ENCODE measurements at regions not wholly inside any gene's neighbourhood (a gene's known extent, or its start where the extent isn't known, plus 50 kb on each side); places are given as distances from the start of the nearest gene placed in this dataset.

DNA sequence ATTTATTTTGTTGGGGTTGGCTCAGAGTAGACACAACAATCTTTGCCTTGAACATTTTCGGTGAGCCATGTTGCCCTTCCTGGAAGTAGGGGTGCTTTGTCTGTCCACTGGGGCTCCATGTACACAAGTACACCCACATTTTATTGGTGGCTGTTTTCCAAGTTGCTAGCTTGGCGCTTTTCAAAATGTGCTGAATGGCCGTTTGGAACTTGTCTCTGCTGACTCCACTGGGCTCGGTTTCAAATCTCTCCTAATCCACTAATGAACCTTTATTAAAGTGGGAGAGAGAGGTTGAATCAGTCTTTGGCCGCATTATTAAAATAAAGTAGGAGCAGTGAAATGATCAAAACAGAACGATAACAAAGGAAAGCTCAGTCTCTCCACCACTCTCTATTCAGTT, 64.6 kb upstream of the TAF11L2 start:
- DNase-seq, result no peak

DNA sequence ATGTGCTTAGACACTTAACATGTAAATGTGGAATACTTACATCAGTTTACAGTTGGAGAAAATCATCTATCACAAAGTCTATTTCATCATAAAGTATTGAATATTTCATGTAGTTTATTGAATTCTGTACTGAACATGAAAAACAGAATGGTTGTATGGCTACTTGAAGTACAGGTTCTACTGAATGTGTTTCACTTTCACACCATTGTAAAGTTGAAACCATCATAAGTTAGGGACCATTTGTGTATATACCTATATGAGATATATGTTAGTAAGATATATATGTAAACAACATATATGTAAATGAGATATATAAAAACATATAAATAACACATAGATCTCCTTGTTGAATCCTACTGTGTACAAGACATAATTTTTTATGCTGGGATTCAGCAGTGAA, 63.0 kb upstream of the TAF11L2 start:
- no peak for DNase-seq

DNA sequence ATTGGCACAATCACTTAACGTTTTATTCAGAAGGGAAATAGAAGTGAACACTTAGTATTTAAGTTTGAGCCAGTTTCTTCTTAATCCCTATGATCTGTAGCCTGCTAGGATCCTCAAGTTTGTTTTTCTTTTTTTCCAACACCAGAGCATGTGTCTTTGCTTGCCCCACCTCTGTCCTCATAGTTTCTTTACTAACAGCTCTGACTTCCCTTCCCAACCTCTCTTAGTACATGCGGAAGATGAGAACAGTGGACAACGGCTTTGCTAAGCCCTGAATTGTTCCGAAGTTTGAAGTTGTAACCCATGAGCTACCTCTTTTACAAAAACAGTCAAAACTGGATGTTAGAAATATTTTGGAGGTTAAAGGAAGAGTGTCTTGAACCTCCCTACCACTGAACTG, 61.7 kb upstream of the TAF11L2 start:
- DNase-seq, result peak; percentile 35 to 47 (median 35)

DNA sequence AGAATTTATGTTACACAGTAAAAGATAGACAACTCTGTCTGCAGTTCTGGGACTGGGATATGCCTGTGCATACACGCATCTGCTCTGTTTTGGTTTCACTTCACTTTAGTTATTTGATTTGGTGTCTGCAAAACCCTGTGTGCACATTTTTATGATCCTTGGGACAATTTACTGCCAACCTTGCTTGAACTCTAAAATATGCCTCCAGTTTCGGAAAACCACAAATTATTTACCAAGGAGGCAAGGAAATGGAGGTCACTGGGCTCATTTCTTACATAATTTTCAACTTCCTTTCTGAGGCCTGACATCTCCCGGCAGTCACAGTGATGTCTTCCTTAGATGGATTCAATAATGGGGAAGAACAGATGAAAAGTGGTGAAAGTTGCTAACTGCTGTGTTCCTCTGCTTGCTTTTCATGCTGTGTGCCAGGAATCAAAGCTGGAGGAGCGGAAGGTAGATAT, 61.2 kb upstream of the TAF11L2 start:
- DNase-seq, result peak; percentile 31 to 61 (median 57)

DNA sequence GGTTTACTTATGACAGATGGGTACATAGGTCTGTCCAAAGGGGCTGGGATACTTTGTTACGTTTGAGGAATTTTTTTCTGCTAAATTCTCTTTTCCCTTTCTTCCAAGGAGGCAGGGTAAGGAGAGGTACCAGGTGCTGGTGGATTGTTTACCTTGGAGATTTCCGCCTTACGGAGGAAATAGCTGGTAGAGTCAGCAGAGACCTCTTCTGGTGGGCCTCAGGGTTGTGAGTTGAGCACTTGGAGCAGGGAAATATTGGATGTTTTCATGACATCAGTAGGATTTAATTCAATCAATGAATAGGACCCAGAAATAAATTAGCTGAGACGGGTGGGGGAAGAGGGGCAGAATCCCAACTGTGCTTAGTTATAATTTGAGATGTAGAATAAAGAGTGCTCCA, 60.0 kb upstream of the TAF11L2 start:
- DNase-seq, result no peak

DNA sequence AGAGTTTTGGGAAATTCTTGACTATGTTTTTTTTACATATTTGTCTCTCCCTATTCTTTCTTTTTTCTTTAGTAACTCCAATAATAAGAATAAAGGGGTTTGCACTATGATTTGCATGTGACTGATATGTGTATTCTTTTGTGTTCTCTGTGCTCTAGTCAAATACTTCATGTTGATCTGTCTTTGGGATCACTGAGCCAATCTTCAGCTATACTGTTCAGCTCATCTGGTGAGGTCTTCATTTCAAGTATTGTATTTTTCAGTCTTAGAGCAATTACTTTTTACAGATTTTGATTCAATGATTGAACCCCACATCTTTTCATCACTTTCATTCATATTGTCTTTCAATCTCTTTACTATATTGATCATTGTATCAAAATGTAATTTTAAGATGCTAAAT, 58.1 kb upstream of the TAF11L2 start:
- DNase-seq, result no peak

DNA sequence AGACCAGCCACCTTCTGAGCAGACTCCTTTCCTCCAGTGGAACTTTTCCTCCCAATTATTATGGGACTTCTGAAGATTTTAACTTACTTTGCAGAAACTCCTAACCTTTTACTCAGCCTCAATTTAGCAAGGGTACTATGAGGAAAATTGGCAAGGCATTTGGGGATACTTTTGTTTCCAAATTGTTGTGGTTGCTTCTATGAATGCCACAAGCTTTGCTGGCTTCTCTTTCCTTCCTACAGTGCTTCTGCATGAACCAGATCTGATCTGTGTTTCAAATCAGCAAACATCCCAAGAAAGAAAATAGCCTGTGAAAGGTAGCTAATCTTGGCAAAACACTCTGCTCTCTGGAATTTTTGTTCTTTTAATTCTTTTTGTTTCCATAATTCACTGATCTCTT, 57.3 kb upstream of the TAF11L2 start:
- no peak for DNase-seq

DNA sequence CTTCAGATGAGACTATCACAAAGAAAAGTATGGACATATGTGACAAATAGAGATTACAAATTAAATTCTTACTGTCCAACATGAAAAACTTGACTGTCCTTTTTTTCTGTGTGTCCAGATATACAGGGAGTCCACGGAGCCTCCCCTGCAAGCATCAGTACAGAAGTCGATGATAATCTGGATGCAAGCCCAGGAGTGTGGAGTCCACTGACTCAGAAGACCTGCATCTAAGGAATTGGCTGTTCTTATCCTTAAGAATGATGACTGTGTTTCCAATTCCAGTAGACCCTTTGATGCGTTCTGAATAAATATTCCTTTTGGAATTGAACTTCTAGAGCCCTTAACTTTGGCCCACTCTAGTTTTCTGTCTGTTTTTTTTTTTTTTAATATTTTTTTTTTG, 56.7 kb upstream of the TAF11L2 start:
- no peak for DNase-seq

DNA sequence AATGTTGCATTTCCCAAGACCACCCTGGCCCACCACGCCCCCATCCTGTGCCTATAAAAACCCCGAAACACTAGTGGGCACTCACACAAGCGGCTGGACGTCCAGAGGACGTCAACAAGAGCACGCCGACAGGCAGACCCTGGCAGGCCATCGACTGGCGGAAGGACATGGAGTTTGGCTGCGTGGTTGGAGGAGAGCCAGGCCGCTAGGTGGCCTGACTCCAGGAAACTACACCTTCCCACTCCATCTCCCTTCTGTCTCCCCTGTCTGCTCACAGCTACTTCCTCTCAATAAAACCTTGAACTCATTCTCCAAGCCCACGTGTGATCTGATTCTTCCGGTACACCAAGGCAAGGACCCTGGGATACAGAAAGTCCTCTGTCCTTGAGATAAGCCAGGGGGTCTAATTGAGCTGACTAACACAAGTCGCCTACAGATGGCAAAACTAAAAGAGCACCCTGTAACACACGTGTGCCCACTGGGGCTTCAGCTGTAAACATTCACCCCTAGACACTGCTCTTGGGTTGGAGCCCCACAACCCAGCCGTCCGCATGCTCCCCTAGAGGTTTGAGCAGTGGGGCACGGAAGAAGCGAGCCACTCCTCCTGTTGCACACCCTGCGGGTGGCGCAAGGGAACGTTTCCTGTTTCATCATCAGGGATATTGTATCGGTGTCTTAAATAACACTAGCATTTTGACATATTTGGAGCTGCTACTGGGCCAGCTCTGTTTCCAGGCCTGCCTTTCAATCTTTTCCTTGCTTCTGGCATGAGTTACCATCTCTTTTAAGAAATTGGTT, 54.5 kb upstream of the TAF11L2 start:
- DNase-seq, result peak; percentile 31 to 36 (median 34)

DNA sequence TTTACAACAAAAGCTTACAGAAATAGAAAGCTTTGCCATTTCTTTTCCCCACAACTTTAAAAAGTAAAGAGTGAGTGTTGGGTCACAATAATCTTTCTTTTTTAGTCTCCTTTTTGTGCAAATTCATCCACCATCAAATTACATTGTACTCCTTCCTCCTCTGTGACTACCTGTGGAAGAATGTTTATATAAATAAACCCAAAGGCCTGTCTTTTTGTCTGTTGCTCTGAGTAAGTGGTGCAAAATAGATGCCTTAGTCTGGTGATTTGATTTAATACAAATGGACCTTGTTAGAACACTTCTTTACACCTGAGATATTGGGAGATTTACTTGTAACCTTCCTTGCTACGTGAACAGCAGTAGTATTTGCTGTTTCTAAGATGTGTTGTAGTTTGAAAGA, 53.5 kb upstream of the TAF11L2 start:
- DNase-seq, result no peak

DNA sequence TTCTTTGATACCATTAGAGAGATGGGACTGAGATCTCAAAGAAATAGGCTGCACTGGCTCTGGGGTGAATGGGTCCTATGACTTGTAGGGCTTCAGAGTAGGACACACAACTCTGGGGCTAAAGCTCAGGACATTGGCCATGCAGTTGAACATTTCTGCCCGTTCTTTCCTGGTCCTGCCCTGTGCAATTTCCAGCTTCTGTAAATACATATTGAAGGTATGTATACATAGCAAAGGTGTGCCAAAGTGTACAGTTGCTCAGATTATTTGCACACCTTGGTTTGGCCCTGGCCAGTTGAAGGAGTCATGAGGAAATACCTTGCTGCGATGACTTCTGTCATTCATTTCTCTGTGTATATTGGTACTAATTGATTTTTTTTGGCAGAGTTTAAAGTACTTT, 52.8 kb upstream of the TAF11L2 start:
- no peak for DNase-seq
